Ishikawa (cell line): ENCODE measurements at regions not wholly inside any gene's neighbourhood (a gene's known extent, or its start where the extent isn't known, plus 50 kb on each side); places are given as distances from the start of the nearest gene placed in this dataset.

Experiments used
- CEBPB ChIP-seq: IDR thresholded peaks from 2 replicates; pipeline ENCODE4 v1.6.1; 2012
- CREB1 ChIP-seq: IDR thresholded peaks from 2 replicates; pipeline ENCODE4 v1.6.1; 2012; ENCODE audit warnings: low read depth
- EGR1 ChIP-seq: IDR thresholded peaks from 2 replicates; pipeline ENCODE4 v1.6.1; 2012
- EP300 ChIP-seq: IDR thresholded peaks from 2 replicates; pipeline ENCODE4 v1.6.1; 2012; ENCODE audit warnings: borderline replicate concordance
- NFIC ChIP-seq: IDR thresholded peaks from 2 replicates; pipeline ENCODE4 v1.6.1; 2012
- RAD21 ChIP-seq: IDR thresholded peaks from 2 replicates; pipeline ENCODE4 v1.6.1; 2012; ENCODE audit warnings: low read depth
- TCF12 ChIP-seq: IDR thresholded peaks from 2 replicates; pipeline ENCODE4 v1.6.1; 2012; ENCODE audit warnings: low read depth
- TEAD4 ChIP-seq: IDR thresholded peaks from 2 replicates; pipeline ENCODE4 v1.6.1; 2012
- USF1 ChIP-seq: IDR thresholded peaks from 2 replicates; pipeline ENCODE4 v1.6.1; 2012
- ZBTB7A ChIP-seq: IDR thresholded peaks from 2 replicates; pipeline ENCODE4 v1.6.1; 2012; ENCODE audit warnings: low read depth
- TF ChIP-seq, protein P1 (sequence below): IDR thresholded peaks from 2 replicates; pipeline ENCODE4 v1.6.1; 2012
- TF ChIP-seq, protein P2 (sequence below): IDR thresholded peaks from 2 replicates; pipeline ENCODE4 v1.6.1; 2012; ENCODE audit warnings: low read depth, mild to moderate bottlenecking

DNA sequence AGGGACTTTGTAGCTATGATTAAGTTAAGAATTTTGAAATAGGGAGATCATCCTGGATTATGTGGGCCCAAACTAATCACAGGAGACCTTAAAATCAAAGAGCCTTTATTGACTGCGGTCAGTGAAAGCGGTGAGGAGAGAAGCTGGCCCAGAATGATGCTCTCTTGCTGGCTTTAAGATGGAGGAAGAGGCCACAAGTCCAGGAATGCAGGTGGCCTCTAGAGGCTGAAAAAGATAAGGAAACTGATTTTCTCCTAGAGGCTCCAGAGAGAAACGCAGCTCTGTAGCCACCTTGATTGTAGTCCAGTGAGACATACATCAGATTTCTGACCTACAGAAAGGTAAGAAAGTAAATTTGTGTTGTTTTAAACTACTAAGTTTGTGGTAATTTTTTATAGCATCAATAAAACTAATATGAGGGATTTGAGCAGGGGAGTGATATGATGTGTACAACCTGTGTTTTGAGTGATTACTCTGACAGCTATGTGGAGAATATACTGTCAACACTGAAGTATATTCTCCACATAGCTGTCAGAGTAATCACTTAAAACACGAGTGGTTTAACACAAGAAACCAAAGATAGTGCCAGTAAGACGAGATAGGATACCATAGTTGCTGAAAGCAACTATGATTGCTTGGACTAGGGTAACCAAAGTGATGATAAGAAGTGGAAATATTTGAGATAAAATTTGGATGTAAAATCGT is 364.4 kb upstream of the CHST9 start:
- no peak for TF ChIP-seq TEAD4
- TF ChIP-seq, protein P1, sequence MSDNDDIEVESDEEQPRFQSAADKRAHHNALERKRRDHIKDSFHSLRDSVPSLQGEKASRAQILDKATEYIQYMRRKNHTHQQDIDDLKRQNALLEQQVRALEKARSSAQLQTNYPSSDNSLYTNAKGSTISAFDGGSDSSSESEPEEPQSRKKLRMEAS: no peak
- TF ChIP-seq CEBPB: no peak
- TF ChIP-seq, protein P2, sequence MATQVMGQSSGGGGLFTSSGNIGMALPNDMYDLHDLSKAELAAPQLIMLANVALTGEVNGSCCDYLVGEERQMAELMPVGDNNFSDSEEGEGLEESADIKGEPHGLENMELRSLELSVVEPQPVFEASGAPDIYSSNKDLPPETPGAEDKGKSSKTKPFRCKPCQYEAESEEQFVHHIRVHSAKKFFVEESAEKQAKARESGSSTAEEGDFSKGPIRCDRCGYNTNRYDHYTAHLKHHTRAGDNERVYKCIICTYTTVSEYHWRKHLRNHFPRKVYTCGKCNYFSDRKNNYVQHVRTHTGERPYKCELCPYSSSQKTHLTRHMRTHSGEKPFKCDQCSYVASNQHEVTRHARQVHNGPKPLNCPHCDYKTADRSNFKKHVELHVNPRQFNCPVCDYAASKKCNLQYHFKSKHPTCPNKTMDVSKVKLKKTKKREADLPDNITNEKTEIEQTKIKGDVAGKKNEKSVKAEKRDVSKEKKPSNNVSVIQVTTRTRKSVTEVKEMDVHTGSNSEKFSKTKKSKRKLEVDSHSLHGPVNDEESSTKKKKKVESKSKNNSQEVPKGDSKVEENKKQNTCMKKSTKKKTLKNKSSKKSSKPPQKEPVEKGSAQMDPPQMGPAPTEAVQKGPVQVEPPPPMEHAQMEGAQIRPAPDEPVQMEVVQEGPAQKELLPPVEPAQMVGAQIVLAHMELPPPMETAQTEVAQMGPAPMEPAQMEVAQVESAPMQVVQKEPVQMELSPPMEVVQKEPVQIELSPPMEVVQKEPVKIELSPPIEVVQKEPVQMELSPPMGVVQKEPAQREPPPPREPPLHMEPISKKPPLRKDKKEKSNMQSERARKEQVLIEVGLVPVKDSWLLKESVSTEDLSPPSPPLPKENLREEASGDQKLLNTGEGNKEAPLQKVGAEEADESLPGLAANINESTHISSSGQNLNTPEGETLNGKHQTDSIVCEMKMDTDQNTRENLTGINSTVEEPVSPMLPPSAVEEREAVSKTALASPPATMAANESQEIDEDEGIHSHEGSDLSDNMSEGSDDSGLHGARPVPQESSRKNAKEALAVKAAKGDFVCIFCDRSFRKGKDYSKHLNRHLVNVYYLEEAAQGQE: no peak
- TF ChIP-seq RAD21: no peak
- no peak for TF ChIP-seq NFIC
- TF ChIP-seq CREB1: no peak
- no peak for TF ChIP-seq EP300
- no peak for TF ChIP-seq USF1
- no peak for TF ChIP-seq TCF12
- TF ChIP-seq ZBTB7A: no peak
- no peak for TF ChIP-seq EGR1
